Gastroesophageal sphincter (tissue), 3 donors: ENCODE measurements at regions not wholly inside any gene's neighbourhood (a gene's known extent, or its start where the extent isn't known, plus 50 kb on each side); places are given as distances from the start of the nearest gene placed in this dataset.

Source experiments
- CTCF ChIP-seq, 4 experiments: fragments of 200-600 bp in 2 of 4; fragments of 450-650 bp in 2 of 4; sonication (generic) in 1 of 4; IDR thresholded peaks; one replicate each; pipeline ENCODE4 v1.5.1; 2017 to 2019; ENCODE audit warnings: antibody characterized with exemption in 4 of 4, mild to moderate bottlenecking in 2 of 4, moderate library complexity in 2 of 4
- EP300 ChIP-seq: sonication (generic); formaldehyde crosslinking; IDR thresholded peaks from one replicate; pipeline ENCODE4 v1.6.1; 2017; ENCODE audit warnings: antibody characterized with exemption, mild to moderate bottlenecking

- TF ChIP-seq CTCF (IDR thresholded peaks at IDR 0.05) (no peak), EP300 (no peak)
Observed at GRCh38 chr2:211132046-211132445, 575.6 kb downstream of the CPS1 start.
